ENCODE measurements at regions not wholly inside any gene's neighbourhood (a gene's known extent, or its start where the extent isn't known, plus 50 kb on each side); places are given as distances from the start of the nearest gene placed in this dataset.

GRCh38 chr9:90948156-90948555 is 146.5 kb downstream of the SYK start:
- no peak overlapping the region for H3K27ac Mint-ChIP-seq
- H3K4me3 Mint-ChIP-seq, result no peak overlapping the region
- H3K4me1 Mint-ChIP-seq (ENCODE audit: low read depth), result peaks cover 4% of the 10 kb centered on the region
- no peaks in the 10 kb centered on the region for H3K9me3 Mint-ChIP-seq
- peaks cover 18% of the 10 kb centered on the region for H3K27me3 Mint-ChIP-seq
- no peaks in the 10 kb centered on the region for H3K36me3 Mint-ChIP-seq (ENCODE audit: low read depth)
- intact Hi-C loops (cut with micrococcal nuclease), result no loop called here
- no peak for TF ChIP-seq CTCF (IDR thresholded peaks at IDR 0.05)
- ChIA-PET CTCF (interaction anchor here (2.1 kb wide), 1 partner anchor 33 kb away, joined by 7 read pairs; no protein-coding TSS in a partner anchor), POLR2A (no interaction called here)
- ATAC-seq (no peak), DNase-seq (no peak)

GRCh38 chr9:90950600-90950999 is 149.0 kb downstream of the SYK start:
- Mint-ChIP-seq H3K27ac (no peak overlapping the region), H3K27me3 (peaks cover 12% of the 10 kb centered on the region), H3K36me3 (ENCODE audit: low read depth) (no peaks in the 10 kb centered on the region), H3K9me3 (no peaks in the 10 kb centered on the region), H3K4me3 (no peak overlapping the region), H3K4me1 (ENCODE audit: low read depth) (no peaks in the 10 kb centered on the region)
- DNase-seq, result no peak
- ChIA-PET CTCF (no interaction called here), POLR2A (interaction anchor here (0.6 kb wide), 1 partner anchor 433 kb away, joined by 3 read pairs; no protein-coding TSS in a partner anchor)
- TF ChIP-seq CTCF (IDR thresholded peaks at IDR 0.05), result no peak
- ATAC-seq, result no peak
- intact Hi-C loops (cut with micrococcal nuclease), result no loop called here

GRCh38 chr9:90953200-90953599 is 151.6 kb downstream of the SYK start:
- TF ChIP-seq CTCF (IDR thresholded peaks at IDR 0.05), result no peak
- no peaks in the 10 kb centered on the region for H3K9me3 Mint-ChIP-seq
- H3K4me3 Mint-ChIP-seq, result no peak overlapping the region
- H3K27me3 Mint-ChIP-seq, result peaks cover 14% of the 10 kb centered on the region
- CTCF ChIA-PET, result interaction anchor here (1.3 kb wide), 1 partner anchor 37 kb away, joined by 4 read pairs; no protein-coding TSS in a partner anchor
- intact Hi-C loops (cut with micrococcal nuclease), result no loop called here
- no peaks in the 10 kb centered on the region for H3K36me3 Mint-ChIP-seq (ENCODE audit: low read depth)
- ATAC-seq, result no peak
- POLR2A ChIA-PET, result no interaction called here
- H3K27ac Mint-ChIP-seq, result no peak overlapping the region
- DNase-seq, result no peak
- no peaks in the 10 kb centered on the region for H3K4me1 Mint-ChIP-seq (ENCODE audit: low read depth)

GRCh38 chr9:90953805-90954204 is 152.2 kb downstream of the SYK start:
- TF ChIP-seq CTCF (IDR thresholded peaks at IDR 0.05), result no peak
- CTCF ChIA-PET, result no interaction called here
- no peaks in the 10 kb centered on the region for H3K36me3 Mint-ChIP-seq (ENCODE audit: low read depth)

GRCh38 chr9:90956026-90956810 is 154.6 kb downstream of the SYK start:
- DNase-seq (no peak), ATAC-seq (no peak)
- H3K27me3 Mint-ChIP-seq, result peaks cover 10% of the 10 kb centered on the region
- POLR2A ChIA-PET, result interaction anchor here (0.5 kb wide), 1 partner anchor 13 kb away, joined by 3 read pairs; no protein-coding TSS in a partner anchor
- no peak overlapping the region for H3K27ac Mint-ChIP-seq
- H3K4me1 Mint-ChIP-seq (ENCODE audit: low read depth), result no peaks in the 10 kb centered on the region
- no peak for TF ChIP-seq CTCF (IDR thresholded peaks at IDR 0.05)
- no peak overlapping the region for H3K4me3 Mint-ChIP-seq
- intact Hi-C loops (cut with micrococcal nuclease), result no loop called here
- no peaks in the 10 kb centered on the region for H3K36me3 Mint-ChIP-seq (ENCODE audit: low read depth)
- CTCF ChIA-PET, result interaction anchor here (1.3 to 1.4 kb wide), 2 partner anchors 14 to 41 kb away, joined by 3 to 6 read pairs; no protein-coding TSS in a partner anchor
- no peaks in the 10 kb centered on the region for H3K9me3 Mint-ChIP-seq

More at GRCh38 chr9:90953805-90954204, 152.2 kb downstream of the SYK start:
- peaks cover 10% of the 10 kb centered on the region for H3K27me3 Mint-ChIP-seq
- no peak for DNase-seq
- POLR2A ChIA-PET, result no interaction called here
- no peaks in the 10 kb centered on the region for H3K9me3 Mint-ChIP-seq
- no peak overlapping the region for H3K4me3 Mint-ChIP-seq
- H3K4me1 Mint-ChIP-seq (ENCODE audit: low read depth), result no peaks in the 10 kb centered on the region
- H3K27ac Mint-ChIP-seq, result no peak overlapping the region
- intact Hi-C loops (cut with micrococcal nuclease), result no loop called here
- ATAC-seq, result no peak

All from activated CD8-positive, alpha-beta T cell treated with anti-CD3 and anti-CD28 coated beads for 36 hours (primary cell).